GM12878 (cell line): ENCODE measurements at regions not wholly inside any gene's neighbourhood (a gene's known extent, or its start where the extent isn't known, plus 50 kb on each side); places are given as distances from the start of the nearest gene placed in this dataset.

Source experiments
- EZH2 ChIP-seq: IDR thresholded peaks from 2 replicates; pipeline ENCODE4 v1.6.1; 2012; ENCODE audit warnings: low read depth, mild to moderate bottlenecking, control low read depth, inconsistent platforms, low read length, borderline replicate concordance; ENCODE audit not compliant: control insufficient read depth
- POLR2A ChIP-seq: IDR thresholded peaks from 2 replicates; pipeline ENCODE4 v1.6.1; 2011; ENCODE audit warnings: low read depth, mild to moderate bottlenecking, low read length
- TBL1XR1 ChIP-seq: IDR thresholded peaks from 2 replicates; pipeline ENCODE4 v1.6.1; 2012; ENCODE audit warnings: low read depth, low read length, improper control_type of control experiment
- TF ChIP-seq, protein P1 (sequence below): fragments of 450-650 bp; formaldehyde crosslinking; IDR thresholded peaks from 2 replicates; pipeline ENCODE4 v1.4.0; 2020; ENCODE audit warnings: mild to moderate bottlenecking, moderate library complexity

DNA sequence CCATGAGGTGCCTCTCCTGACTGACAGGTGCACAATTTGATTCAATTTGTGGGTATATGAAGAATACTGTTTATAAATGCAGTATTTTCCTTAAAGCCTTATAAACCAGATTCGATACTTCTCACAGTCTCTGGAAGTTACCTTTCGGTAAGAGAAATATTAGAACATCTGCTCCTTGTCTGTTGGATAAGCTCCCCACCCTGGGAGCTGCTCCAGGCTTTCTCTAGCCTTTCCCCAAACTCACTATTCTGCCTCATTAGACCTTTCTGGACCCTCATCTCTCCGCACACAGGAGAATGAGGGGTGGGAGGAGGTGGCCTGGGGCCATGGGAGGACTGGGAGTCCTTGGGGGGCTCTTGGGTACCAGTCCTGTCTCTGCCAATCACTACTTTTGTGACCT lies 59.8 kb upstream of the TBC1D21 start:
- TF ChIP-seq EZH2 (no peak), POLR2A (no peak), TBL1XR1 (no peak)
- TF ChIP-seq, protein P1, sequence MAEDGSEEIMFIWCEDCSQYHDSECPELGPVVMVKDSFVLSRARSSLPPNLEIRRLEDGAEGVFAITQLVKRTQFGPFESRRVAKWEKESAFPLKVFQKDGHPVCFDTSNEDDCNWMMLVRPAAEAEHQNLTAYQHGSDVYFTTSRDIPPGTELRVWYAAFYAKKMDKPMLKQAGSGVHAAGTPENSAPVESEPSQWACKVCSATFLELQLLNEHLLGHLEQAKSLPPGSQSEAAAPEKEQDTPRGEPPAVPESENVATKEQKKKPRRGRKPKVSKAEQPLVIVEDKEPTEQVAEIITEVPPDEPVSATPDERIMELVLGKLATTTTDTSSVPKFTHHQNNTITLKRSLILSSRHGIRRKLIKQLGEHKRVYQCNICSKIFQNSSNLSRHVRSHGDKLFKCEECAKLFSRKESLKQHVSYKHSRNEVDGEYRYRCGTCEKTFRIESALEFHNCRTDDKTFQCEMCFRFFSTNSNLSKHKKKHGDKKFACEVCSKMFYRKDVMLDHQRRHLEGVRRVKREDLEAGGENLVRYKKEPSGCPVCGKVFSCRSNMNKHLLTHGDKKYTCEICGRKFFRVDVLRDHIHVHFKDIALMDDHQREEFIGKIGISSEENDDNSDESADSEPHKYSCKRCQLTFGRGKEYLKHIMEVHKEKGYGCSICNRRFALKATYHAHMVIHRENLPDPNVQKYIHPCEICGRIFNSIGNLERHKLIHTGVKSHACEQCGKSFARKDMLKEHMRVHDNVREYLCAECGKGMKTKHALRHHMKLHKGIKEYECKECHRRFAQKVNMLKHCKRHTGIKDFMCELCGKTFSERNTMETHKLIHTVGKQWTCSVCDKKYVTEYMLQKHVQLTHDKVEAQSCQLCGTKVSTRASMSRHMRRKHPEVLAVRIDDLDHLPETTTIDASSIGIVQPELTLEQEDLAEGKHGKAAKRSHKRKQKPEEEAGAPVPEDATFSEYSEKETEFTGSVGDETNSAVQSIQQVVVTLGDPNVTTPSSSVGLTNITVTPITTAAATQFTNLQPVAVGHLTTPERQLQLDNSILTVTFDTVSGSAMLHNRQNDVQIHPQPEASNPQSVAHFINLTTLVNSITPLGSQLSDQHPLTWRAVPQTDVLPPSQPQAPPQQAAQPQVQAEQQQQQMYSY (CRISPR knock-in tag), result no peak
